ENCODE measurements at regions not wholly inside any gene's neighbourhood (a gene's known extent, or its start where the extent isn't known, plus 50 kb on each side); places are given as distances from the start of the nearest gene placed in this dataset.

DNA sequence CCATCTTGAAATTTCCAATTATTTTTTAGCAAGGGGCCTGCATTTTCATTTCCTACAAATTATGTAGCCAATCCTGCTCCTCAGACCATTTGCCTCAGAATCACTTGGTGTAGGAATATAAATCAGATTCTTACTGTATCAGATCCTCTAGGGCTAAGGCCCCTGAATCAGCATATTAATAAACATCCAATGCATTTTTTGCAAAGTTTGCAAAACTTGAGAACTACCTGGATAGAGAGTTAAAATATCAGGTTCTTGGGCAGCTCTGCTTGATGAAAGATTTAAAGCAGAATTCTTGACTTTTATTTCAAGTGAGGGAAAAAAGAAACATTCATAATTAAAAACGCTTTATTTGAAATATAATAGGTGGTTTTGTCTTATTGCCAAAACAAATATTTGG lies 82.2 kb upstream of the MAN1A1 start (continued):
- TF ChIP-seq FOSL1 (IDR thresholded peaks at IDR 0.05; ENCODE audit: insufficient read depth, low read depth, low read length) = no peak
- TF ChIP-seq TAF1 (IDR thresholded peaks at IDR 0.05; ENCODE audit: low read depth, low read length) = no peak
- no peak for TF ChIP-seq SIN3A (conservative IDR thresholded peaks at IDR 0.05 in 1 of 2, IDR thresholded peaks at IDR 0.05 in 1 of 2; ENCODE audit: low read depth in 1 of 2, low read length in 2 of 2)
- no peak for TF ChIP-seq TBP (IDR thresholded peaks at IDR 0.05; ENCODE audit: low read depth, low read length)
- TF ChIP-seq GTF2F1 (IDR thresholded peaks at IDR 0.05; ENCODE audit: borderline replicate concordance, low read depth, low read length) = no peak
- TF ChIP-seq POLR2AphosphoS5 (IDR thresholded peaks at IDR 0.05; ENCODE audit: low read depth, low read length) = no peak
